EL (cell line): ENCODE measurements at regions not wholly inside any gene's neighbourhood (a gene's known extent, or its start where the extent isn't known, plus 50 kb on each side); places are given as distances from the start of the nearest gene placed in this dataset.

Experiments
- DNase-seq: peaks from one replicate; pipeline ENCODE4 v3.0.0-alpha.2; 2016

DNA sequence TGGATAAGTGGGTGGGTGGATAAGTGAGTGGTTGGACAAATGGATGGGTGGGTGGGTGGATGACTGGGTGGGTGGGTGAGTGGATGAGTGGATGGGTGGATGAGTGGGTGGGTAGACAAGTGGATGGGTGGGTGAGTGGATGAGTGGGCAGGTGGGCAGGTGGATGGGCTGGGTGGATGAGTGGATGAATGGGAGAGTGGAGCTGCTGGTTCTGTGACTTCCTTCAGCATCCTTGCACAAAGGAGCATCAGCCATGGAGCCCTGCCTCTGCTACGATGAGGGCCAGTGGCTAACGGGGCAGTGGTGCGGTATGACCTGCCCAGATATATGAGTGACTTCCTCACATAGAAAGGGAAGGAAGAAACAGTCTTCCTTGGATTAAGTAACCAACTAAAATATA is 398.7 kb upstream of the IRX4 start:
- no peak for DNase-seq

DNA sequence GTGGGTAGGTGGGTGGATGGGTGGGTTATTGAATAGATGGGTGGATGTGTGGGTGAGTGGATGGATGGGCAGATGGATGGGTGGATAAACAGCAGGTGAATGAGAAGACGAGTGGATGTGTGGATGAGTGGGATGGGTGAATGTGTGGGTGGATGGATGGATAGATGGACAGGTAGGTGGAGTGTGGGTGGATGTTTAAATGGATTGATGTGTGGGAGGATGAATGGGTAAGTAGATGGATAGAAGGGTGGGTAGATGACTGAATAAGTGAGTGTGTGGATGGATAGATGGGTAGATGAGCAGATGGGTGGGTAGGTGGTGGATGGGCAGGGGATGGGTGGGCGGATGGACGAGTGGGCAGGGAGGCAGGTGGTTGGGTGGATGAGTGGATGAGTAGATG is 397.6 kb upstream of the IRX4 start:
- no peak for DNase-seq

- DNase-seq: no peak
Observed at GRCh38 chr5:2278825-2279456, 396.2 kb upstream of the IRX4 start.

DNA sequence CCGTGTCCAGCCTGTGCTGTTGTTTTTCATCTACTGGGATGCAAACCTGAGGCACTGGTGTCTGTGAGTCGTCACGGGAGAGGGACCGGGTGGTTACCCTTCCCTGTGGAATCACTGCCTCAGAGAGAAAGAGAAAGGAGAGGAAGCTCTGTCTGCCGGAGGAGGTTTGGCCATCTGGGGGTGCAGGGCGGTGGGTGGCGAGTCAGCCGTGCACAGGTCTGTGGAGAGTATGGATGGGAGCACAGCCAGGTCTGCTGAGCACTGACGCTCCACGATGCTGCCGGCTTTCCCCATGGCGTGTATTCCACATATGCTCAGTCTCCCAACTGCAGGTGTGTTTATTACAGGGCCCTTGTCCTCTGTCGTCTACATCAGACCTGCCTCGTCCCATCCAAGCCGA is 395.2 kb upstream of the IRX4 start:
- no peak for DNase-seq

GRCh38 chr5:2276101-2276500 is 393.4 kb upstream of the IRX4 start:
- no peak for DNase-seq

DNA sequence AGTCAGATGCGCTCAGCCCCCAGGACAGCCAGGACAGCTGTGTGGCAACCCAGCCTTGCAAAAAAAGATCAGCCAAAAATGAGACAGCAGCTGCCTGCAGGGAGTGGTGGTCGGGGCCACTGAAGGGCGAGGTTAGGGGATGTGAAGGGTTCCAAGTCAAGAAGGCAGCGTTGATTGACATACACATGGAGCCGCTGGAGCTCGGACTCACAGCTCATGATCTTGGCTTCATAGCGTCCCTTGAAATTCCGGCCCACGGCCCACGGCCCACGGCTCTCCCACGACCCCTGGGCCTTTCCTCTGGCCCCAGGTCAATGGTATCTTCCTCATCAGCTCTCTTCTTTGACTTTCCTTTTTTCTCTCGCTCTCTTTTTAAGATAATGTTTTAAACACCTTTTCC is 390.0 kb upstream of the IRX4 start:
- DNase-seq: no peak

- DNase-seq: no peak
Observed at GRCh38 chr5:2272039-2272438, 389.3 kb upstream of the IRX4 start.

DNA sequence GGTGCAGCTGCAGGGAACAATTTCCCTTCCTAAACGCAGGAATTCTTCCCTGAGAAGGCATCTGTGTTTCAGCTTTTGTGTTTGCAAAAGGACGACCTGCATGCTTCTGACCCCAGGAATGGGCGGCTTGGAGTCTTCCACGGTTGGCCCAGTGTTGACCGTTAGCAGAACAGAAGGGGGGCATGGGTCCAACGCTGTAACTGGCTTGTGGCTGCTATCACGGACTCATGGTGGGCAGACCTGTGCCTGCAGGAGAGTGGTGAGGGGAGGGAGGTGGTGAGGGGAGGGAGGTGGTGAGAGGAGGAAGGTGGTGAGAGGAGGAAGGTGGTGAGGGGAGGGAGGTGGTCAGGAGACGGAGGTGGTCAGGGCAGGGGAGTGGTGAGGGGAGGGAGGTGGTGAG is 388.6 kb upstream of the IRX4 start:
- DNase-seq: no peak

DNA sequence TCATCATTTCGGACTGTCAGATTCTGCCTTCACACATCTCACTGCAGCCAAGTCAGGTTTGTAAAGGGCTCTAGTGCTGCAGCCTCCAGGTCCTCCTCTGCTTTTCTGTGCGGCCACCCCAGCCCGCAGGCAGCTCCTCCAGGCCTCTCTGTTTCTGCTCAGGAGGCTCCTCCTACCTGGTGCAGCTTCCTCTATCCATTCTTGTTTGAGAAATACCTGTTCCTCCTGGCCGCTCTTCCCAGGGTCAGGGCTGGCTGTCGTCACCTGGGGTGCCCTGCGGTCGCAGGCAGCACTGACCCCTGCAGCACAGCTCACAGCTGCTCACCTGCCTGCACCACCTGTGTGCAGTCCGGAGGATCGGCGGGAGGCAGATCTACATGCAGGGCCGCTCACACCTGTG is 387.7 kb upstream of the IRX4 start:
- no peak for DNase-seq

- DNase-seq: no peak
Observed at GRCh38 chr5:2269656-2270055, 386.9 kb upstream of the IRX4 start.

- no peak for DNase-seq
Observed at GRCh38 chr5:2267991-2268390, 385.3 kb upstream of the IRX4 start.

GRCh38 chr5:2266641-2267240 is 384.0 kb upstream of the IRX4 start:
- no peak for DNase-seq

DNA sequence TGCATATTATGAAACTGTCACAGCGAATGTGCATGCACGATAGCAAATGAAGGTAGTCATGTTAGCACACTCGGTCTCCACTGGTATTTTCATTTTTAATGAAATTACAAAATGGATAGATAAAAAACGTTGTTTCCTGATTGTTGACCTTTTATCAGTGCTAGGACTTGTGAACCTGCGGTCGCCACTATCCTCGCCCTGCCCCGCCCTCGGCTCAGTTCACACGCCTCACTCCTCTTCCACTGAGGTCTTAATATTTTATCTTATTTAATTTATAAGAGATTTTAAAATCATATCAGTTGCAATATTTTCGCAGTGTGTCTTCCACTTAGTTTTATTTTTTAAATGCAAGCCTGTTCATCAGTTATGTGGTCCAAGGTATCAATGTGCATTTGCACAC is 382.6 kb upstream of the IRX4 start:
- no peak for DNase-seq

- DNase-seq: no peak
Observed at GRCh38 chr5:2263763-2264162, 381.0 kb upstream of the IRX4 start.

DNA sequence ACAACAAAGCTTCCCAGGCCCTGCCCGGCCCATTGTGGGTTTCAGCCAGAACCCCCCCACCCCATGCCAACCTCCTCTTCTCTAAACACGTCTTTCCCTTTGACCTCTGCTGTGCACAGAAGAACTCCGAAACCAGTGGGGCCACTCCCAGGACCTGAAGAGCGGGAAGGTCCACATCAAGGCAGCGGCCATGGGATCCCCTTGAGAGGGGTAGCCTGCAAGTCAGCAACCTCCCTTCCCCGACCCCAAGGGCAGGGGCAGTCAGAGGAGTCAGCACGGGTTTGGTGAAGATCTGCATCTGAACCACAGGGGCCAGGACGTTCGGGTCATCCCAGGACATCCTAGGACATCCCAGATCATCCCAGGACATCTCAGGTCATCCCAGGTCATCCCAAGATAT is 379.9 kb upstream of the IRX4 start:
- DNase-seq: no peak

GRCh38 chr5:2261004-2261703 is 378.4 kb upstream of the IRX4 start:
- DNase-seq: no peak

DNA sequence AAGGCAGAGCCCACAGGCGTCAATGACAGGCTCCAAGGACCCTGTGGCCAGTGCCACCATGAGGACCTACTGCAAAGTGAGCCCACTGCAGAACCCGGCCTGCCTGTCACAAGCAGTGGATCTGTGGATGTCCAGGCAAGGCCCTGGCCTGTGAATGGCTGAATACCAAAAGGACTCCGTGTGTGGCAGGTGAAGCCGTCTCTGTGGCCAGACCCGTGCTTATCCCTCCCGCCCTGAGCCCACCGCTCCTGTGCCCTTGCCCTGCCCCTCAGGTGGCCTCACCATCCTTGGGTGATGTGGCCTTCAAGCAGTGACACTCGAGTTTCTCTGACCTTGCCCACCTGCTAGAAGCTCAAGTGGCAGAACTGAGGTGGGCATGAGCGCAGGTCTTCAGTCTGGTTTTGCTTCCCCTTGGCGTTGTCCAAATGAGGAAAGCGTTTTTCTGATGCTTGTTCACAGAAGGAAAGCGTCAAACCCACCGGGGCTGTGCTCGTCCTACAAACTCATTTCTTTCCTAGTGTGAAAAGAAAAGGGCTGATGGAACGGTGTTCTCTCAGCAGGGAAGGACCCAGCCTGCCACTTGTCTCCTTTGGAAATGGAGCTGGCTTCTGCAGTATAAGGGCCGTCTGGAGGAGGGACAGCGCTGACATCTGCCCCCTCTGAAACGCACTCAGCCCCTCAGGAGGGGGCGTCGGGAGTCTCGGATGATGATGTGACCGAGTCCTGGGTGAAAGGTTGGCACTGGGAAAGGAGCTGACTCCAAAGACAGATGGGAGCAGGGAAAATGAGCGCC is 377.7 kb upstream of the IRX4 start:
- no peak for DNase-seq

DNA sequence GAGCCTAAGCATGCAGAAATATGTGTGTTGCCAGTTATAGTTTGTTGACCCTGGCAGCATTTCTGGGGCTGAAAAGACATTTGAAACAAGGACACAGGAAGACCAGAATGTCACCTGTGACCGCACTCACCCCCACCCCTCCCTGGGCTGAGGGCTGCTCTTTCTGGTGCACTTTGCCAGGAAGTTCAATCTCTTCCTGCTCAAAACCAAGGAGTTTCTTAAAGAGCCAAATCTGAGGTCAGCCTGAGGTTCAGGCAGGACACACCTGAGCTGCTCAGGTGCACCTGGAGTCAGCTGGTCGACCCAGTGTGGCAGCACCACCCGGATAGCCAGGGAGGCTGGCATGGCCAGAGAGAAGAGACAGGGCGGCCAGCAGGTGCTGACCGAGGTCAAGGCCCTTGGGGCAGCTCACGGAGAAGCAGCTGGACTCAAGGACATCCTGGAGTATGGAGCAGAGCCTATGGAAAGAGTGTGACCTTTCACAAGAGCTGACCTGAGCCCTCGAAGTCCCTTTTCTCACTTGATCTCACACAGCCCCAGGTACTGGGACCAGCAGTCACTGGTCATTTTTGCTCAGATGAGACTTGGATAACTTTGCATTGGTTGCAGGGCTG is 376.9 kb upstream of the IRX4 start:
- DNase-seq: no peak

- DNase-seq: no peak
Observed at GRCh38 chr5:2258861-2259260, 376.1 kb upstream of the IRX4 start.

GRCh38 chr5:2257326-2258244 is 374.9 kb upstream of the IRX4 start:
- no peak for DNase-seq

DNA sequence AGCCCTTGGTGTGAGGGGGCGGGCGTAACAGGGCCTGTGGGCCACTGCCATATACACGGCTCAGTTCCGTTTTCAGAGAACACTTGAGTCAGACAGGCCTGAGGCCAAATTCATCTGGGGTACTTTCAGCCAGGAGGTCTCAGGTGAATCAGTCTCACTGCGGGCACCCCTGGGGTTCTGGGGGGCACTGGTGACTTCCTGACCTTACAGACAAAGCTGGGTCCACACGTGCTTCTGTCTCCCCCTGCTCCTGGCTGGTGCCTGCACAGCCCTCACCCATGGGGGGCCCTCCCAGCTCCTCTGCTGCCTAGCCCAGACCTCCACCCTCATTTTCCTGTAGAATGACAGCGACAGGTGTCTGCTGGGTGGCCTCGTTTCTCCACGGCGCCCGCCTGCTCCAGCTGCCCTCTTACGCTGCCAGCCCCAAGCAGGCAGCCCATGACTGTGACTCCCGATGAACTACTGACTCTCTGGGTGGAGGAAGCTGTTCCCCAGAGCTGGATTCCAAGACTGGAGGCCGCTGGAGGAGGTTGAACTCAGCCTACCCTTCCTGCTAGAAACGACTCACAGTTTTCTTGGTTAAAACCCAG is 374.1 kb upstream of the IRX4 start:
- DNase-seq: no peak
